GM10266 (cell line): ENCODE measurements at regions not wholly inside any gene's neighbourhood (a gene's known extent, or its start where the extent isn't known, plus 50 kb on each side); places are given as distances from the start of the nearest gene placed in this dataset.
A peak's percentile ranks its signal among the peaks of the same experiment; 100 is the strongest.

ENCODE experiments used
- DNase-seq: peaks from one replicate; pipeline ENCODE4 v3.0.0; 2012; ENCODE audit errors: extremely low spot score
- CTCF ChIP-seq: IDR thresholded peaks from 2 replicates; pipeline ENCODE4 v1.5.1; 2012; ENCODE audit warnings: mild to moderate bottlenecking, low read depth; ENCODE audit not compliant: control insufficient read depth, insufficient read depth; ENCODE audit errors: missing control alignments

GRCh38 chr5:143513720-143514119 lies 110.2 kb upstream of the NR3C1 start:
- TF ChIP-seq CTCF = no peak
- no peak for DNase-seq

GRCh38 chr5:143511736-143512135 lies 108.2 kb upstream of the NR3C1 start:
- no peak for DNase-seq
- TF ChIP-seq CTCF = no peak

GRCh38 chr5:143509758-143510221 lies 106.3 kb upstream of the NR3C1 start:
- no peak for TF ChIP-seq CTCF
- DNase-seq = peak; percentile 57

GRCh38 chr5:143506836-143507552 lies 103.5 kb upstream of the NR3C1 start:
- no peak for DNase-seq

GRCh38 chr5:143505934-143506333 lies 102.4 kb upstream of the NR3C1 start:
- no peak for TF ChIP-seq CTCF
- DNase-seq = no peak

More at GRCh38 chr5:143506836-143507552, 103.5 kb upstream of the NR3C1 start:
- no peak for TF ChIP-seq CTCF

GRCh38 chr5:143505354-143505753 lies 101.9 kb upstream of the NR3C1 start:
- no peak for TF ChIP-seq CTCF
- DNase-seq = no peak

- TF ChIP-seq CTCF = no peak
- DNase-seq = no peak
These were observed 98.0 kb upstream of the NR3C1 start for GRCh38 chr5:143501310-143502044.
